ENCODE measurements at regions not wholly inside any gene's neighbourhood (a gene's known extent, or its start where the extent isn't known, plus 50 kb on each side); places are given as distances from the start of the nearest gene placed in this dataset.

- no peak for TF ChIP-seq ZBTB33 (IDR thresholded peaks at IDR 0.05; ENCODE audit: extremely low read depth, insufficient replicate concordance, low read length)
Observed at GRCh38 chr6:1200081-1200408, 111.9 kb upstream of the FOXQ1 start (continued).

- H3K9me2 ChIP-seq (ENCODE audit: insufficient read depth): no peaks in the 10 kb centered on the region
- no peak overlapping the region for H3K27ac ChIP-seq (ENCODE audit: low read depth, low read length)
- no peak overlapping the region for H3K4me2 ChIP-seq (ENCODE audit: low read length)
- no peaks in the 10 kb centered on the region; a peak in 1 of 4 replicates for H3K9me3 ChIP-seq (ENCODE audit: control insufficient read depth in 1 of 2, insufficient read depth in 1 of 2, low read depth in 1 of 2, low read length in 2 of 2)
- no peaks in the 10 kb centered on the region for H3K27me3 ChIP-seq (ENCODE audit: insufficient read depth, low read length)
- peaks cover 14 to 36% of the 10 kb centered on the region in 2 experiments for H3K4me1 ChIP-seq (ENCODE audit: control insufficient read depth in 1 of 2, insufficient read depth in 2 of 2, low read length in 2 of 2)
- RAD21 ChIA-PET (ENCODE audit: low non-redundant PET in 1 of 2, low total read pairs in 2 of 2, uncharacterized antibody in 2 of 2, unreplicated experiment in 2 of 2): no interaction called here
- no TSS peak for BruUV-seq (replicated peaks)
- POLR2A ChIA-PET: no interaction called here
- no peaks in the 10 kb centered on the region for H3K79me2 ChIP-seq (ENCODE audit: insufficient read depth, low read length)
- no peak overlapping the region for H3K9ac ChIP-seq (ENCODE audit: low read length)
- H3K36me3 ChIP-seq (ENCODE audit: control insufficient read depth in 1 of 2, insufficient read depth in 2 of 2, low read length in 2 of 2): no peaks in the 10 kb centered on the region
- CTCF ChIA-PET: no interaction called here
- no peak overlapping the region for H3K4me3 ChIP-seq (replicated peaks in 1 of 2; ENCODE audit: low read depth in 1 of 2, low read length in 2 of 2)
- H2AFZ ChIP-seq (ENCODE audit: low read depth, low read length, poor library complexity, severe bottlenecking): no peak overlapping the region
- H4K20me1 ChIP-seq (ENCODE audit: insufficient read depth): no peaks in the 10 kb centered on the region
- intact Hi-C loops (cut with micrococcal nuclease): no loop called here
- TF ChIP-seq RAD21 (IDR thresholded peaks at IDR 0.05; ENCODE audit: low read depth): no peak
- no peak for TF ChIP-seq EGR1 (IDR thresholded peaks at IDR 0.05; ENCODE audit: low read depth)
- TF ChIP-seq EZH2phosphoT487 (IDR thresholded peaks at IDR 0.05; ENCODE audit: borderline replicate concordance): no peak
- no peak for TF ChIP-seq YY1 (IDR thresholded peaks at IDR 0.05; ENCODE audit: extremely low read depth, insufficient replicate concordance, low read depth, low read length)
- no peak for TF ChIP-seq SRF (IDR thresholded peaks at IDR 0.05; ENCODE audit: low read depth)
- TF ChIP-seq CTCF (IDR thresholded peaks at IDR 0.05 in 2 of 3, conservative IDR thresholded peaks at IDR 0.05 in 1 of 3; ENCODE audit: borderline replicate concordance in 1 of 3, insufficient read depth in 1 of 3, low read depth in 2 of 3, low read length in 2 of 3): no peak
- no peak for TF ChIP-seq ZNF274 (IDR thresholded peaks at IDR 0.05; ENCODE audit: low read depth, low read length)
- no peak for TF ChIP-seq SIN3A (IDR thresholded peaks at IDR 0.05; ENCODE audit: low read depth)
- TF ChIP-seq TCF7L2 (IDR thresholded peaks at IDR 0.05; ENCODE audit: borderline replicate concordance, extremely low read depth, insufficient read depth, insufficient read length): no peak
- no peak for ATAC-seq
- DNase-seq (ENCODE audit: low read depth, low spot score): no peak
Observed at GRCh38 chr6:1197309-1197708, 114.6 kb upstream of the FOXQ1 start.
